HCT116 (cell line): ENCODE measurements at regions not wholly inside any gene's neighbourhood (a gene's known extent, or its start where the extent isn't known, plus 50 kb on each side); places are given as distances from the start of the nearest gene placed in this dataset.

Experiments used
- ATAC-seq: fragments of 200-7000 bp; cut with Tn5 transposase; 2 replicates; pipeline ENCODE4 v1.9.1; 2020; ENCODE audit warnings: mild to moderate bottlenecking, moderate library complexity
- BruUV-seq: library from RNA; stranded (reverse); fragments of 400-500 nt; replicated peaks from 2 replicates; lab custom pipeline; 2021; lab: Mats Ljungman, UMichigan
- CTCF ChIA-PET: fragments of 300-600 bp; sonication (Branson Sonifier 250); formaldehyde crosslinking; loops from one replicate; lab custom pipeline; 2021; ENCODE audit warnings: antibody characterized with exemption; lab: Charles Lee
- POLR2A ChIA-PET: fragments of 300-600, 350-600 bp; sonication (Branson Sonifier 250); formaldehyde crosslinking; loops from one replicate; lab custom pipeline; 2021; ENCODE audit warnings: antibody characterized with exemption; lab: Charles Lee
- RAD21 ChIA-PET, 2 experiments: fragments of 300-600 bp; sonication (Branson Sonifier 250); formaldehyde crosslinking; loops; one replicate each; lab custom pipeline; 2023; ENCODE audit warnings: low total read pairs in 2 of 2; ENCODE audit not compliant: uncharacterized antibody in 2 of 2, unreplicated experiment in 2 of 2, low non-redundant PET in 1 of 2; lab: Charles Lee
- DNase-seq: peaks from one replicate; pipeline ENCODE4 v3.0.0-alpha.2; 2010; ENCODE audit warnings: low read depth, low spot score
- H2AFZ ChIP-seq: fragments of 200-600 bp; shearing (Covaris generic), sonication (generic); 2 replicates; pipeline ENCODE4 v1.6.1; 2017; ENCODE audit warnings: low read depth, mixed run types, mixed read lengths, antibody characterized with exemption, low read length; ENCODE audit not compliant: poor library complexity, severe bottlenecking
- H3K27ac ChIP-seq: 2 replicates; pipeline ENCODE4 v1.5.1; 2012; ENCODE audit warnings: low read depth, low read length
- H3K27me3 ChIP-seq: fragments of 200-600 bp; sonication (generic); 2 replicates; pipeline ENCODE4 v1.6.1; 2016; ENCODE audit warnings: mixed run types, low read length, mixed read lengths; ENCODE audit not compliant: insufficient read depth
- H3K36me3 ChIP-seq, 2 experiments: fragments of 200-500 bp in 1 of 2; fragments of 200-600 bp in 1 of 2; sonication (Bioruptor generic) in 1 of 2; sonication (generic) in 1 of 2; 2 replicates each; pipeline versions ENCODE4 v1.5.1 to v1.6.1; 2014 to 2016; ENCODE audit warnings: low read length in 2 of 2, inconsistent platforms in 1 of 2, mixed read lengths in 1 of 2, mixed run types in 1 of 2; ENCODE audit not compliant: insufficient read depth in 2 of 2, control insufficient read depth in 1 of 2
- H3K4me1 ChIP-seq, 2 experiments: fragments of 200-600 bp in 1 of 2; sonication (generic) in 1 of 2; 2 replicates each; pipeline versions ENCODE4 v1.5.1 to v1.6.1; 2012 to 2017; ENCODE audit warnings: low read length in 2 of 2, inconsistent platforms in 1 of 2, mild to moderate bottlenecking in 1 of 2, mixed read lengths in 1 of 2, mixed run types in 1 of 2, moderate library complexity in 1 of 2; ENCODE audit not compliant: insufficient read depth in 2 of 2, control insufficient read depth in 1 of 2
- H3K4me2 ChIP-seq: fragments of 200-600 bp; sonication (generic); 2 replicates; pipeline ENCODE4 v1.6.1; 2017; ENCODE audit warnings: mixed run types, low read length, mixed read lengths
- H3K4me3 ChIP-seq, 2 experiments: fragments of 200-600 bp in 1 of 2; sonication (generic) in 1 of 2; replicated peaks in 1 of 2; 2 replicates each; pipeline ENCODE4 v1.5.1; 2011 to 2016; ENCODE audit warnings: low read length in 2 of 2, control low read depth in 1 of 2, low read depth in 1 of 2, mild to moderate bottlenecking in 1 of 2, mixed read lengths in 1 of 2, mixed run types in 1 of 2
- H3K79me2 ChIP-seq: fragments of 200-600 bp; sonication (generic); 2 replicates; pipeline ENCODE4 v1.6.1; 2017; ENCODE audit warnings: mild to moderate bottlenecking, mixed run types, low read length, moderate library complexity, mixed read lengths; ENCODE audit not compliant: insufficient read depth
- H3K9ac ChIP-seq: fragments of 200-600 bp; sonication (generic); 2 replicates; pipeline ENCODE4 v1.6.1; 2016; ENCODE audit warnings: low read length, mixed read lengths
- H3K9me2 ChIP-seq: fragments of 200-600 bp; sonication (generic), shearing (Covaris generic); 2 replicates; pipeline ENCODE4 v1.6.1; 2017; ENCODE audit warnings: mixed run types, mild to moderate bottlenecking, moderate library complexity; ENCODE audit not compliant: insufficient read depth
- H3K9me3 ChIP-seq, 2 experiments: fragments of 200-500 bp in 1 of 2; fragments of 200-600 bp in 1 of 2; sonication (Bioruptor generic) in 1 of 2; sonication (generic) in 1 of 2; 2 replicates each; pipeline ENCODE4 v1.6.1; 2014 to 2017; ENCODE audit warnings: low read length in 2 of 2, mixed read lengths in 2 of 2, inconsistent platforms in 1 of 2, low read depth in 1 of 2, mild to moderate bottlenecking in 1 of 2, mixed run types in 1 of 2, moderate library complexity in 1 of 2; ENCODE audit not compliant: control insufficient read depth in 1 of 2, insufficient read depth in 1 of 2
- H4K20me1 ChIP-seq: fragments of 200-600 bp; sonication (generic), shearing (Covaris generic); 2 replicates; pipeline ENCODE4 v1.6.1; 2017; ENCODE audit warnings: mixed run types, mild to moderate bottlenecking, moderate library complexity; ENCODE audit not compliant: insufficient read depth
- CBX3 ChIP-seq: IDR thresholded peaks from 2 replicates; pipeline ENCODE4 v1.6.1; 2012; ENCODE audit warnings: low read depth
- EGR1 ChIP-seq: IDR thresholded peaks from 2 replicates; pipeline ENCODE4 v1.6.1; 2012; ENCODE audit warnings: low read depth
- ELF1 ChIP-seq: IDR thresholded peaks from 2 replicates; pipeline ENCODE4 v1.6.1; 2012; ENCODE audit warnings: low read depth, borderline replicate concordance
- EZH2 ChIP-seq: fragments of 200-600 bp; sonication (generic); IDR thresholded peaks from 2 replicates; pipeline ENCODE4 v1.6.1; 2017; ENCODE audit warnings: antibody characterized with exemption, mixed run types
- EZH2phosphoT487 ChIP-seq: fragments of 200-600 bp; IDR thresholded peaks from 2 replicates; pipeline ENCODE4 v1.6.1; 2018; ENCODE audit warnings: antibody characterized with exemption, borderline replicate concordance
- FOSL1 ChIP-seq: IDR thresholded peaks from 2 replicates; pipeline ENCODE4 v1.6.1; 2012; ENCODE audit warnings: low read depth
- JUND ChIP-seq: IDR thresholded peaks from 2 replicates; pipeline ENCODE4 v1.6.1; 2012
- POLR2A ChIP-seq: IDR thresholded peaks from 2 replicates; pipeline ENCODE4 v1.7.0; 2011; ENCODE audit warnings: borderline replicate concordance; ENCODE audit not compliant: insufficient read depth, insufficient read length; ENCODE audit errors: extremely low read depth
- POLR2AphosphoS5 ChIP-seq: IDR thresholded peaks from 2 replicates; pipeline ENCODE4 v1.6.1; 2011; ENCODE audit warnings: mild to moderate bottlenecking, low read depth, low read length, moderate library complexity
- RAD21 ChIP-seq: IDR thresholded peaks from 2 replicates; pipeline ENCODE4 v1.6.1; 2012; ENCODE audit warnings: low read depth, mild to moderate bottlenecking
- SIN3A ChIP-seq: IDR thresholded peaks from 2 replicates; pipeline ENCODE4 v1.6.1; 2012; ENCODE audit warnings: low read depth
- SP1 ChIP-seq: IDR thresholded peaks from 2 replicates; pipeline ENCODE4 v1.6.1; 2012; ENCODE audit warnings: low read depth
- SRF ChIP-seq: IDR thresholded peaks from 2 replicates; pipeline ENCODE4 v1.6.1; 2012; ENCODE audit warnings: low read depth
- TCF7L2 ChIP-seq: IDR thresholded peaks from 2 replicates; pipeline ENCODE4 v1.7.0; 2011; ENCODE audit warnings: borderline replicate concordance, inconsistent platforms; ENCODE audit not compliant: insufficient read depth, insufficient read length; ENCODE audit errors: extremely low read depth
- YY1 ChIP-seq: IDR thresholded peaks from 2 replicates; pipeline ENCODE4 v1.6.1; 2011; ENCODE audit warnings: low read length, low read depth, moderate library complexity, mild to moderate bottlenecking; ENCODE audit not compliant: insufficient replicate concordance; ENCODE audit errors: extremely low read depth
- ZFX ChIP-seq: fragments of 450-650 bp; IDR thresholded peaks from 2 replicates; pipeline ENCODE4 v1.6.1; 2017
- ZNF274 ChIP-seq: fragments of 200-500 bp; sonication (Bioruptor generic); IDR thresholded peaks from 2 replicates; pipeline ENCODE4 v1.6.1; 2014; ENCODE audit warnings: mild to moderate bottlenecking, low read depth, low read length, inconsistent platforms
- intact Hi-C: fragments of 100-400 bp; cut with micrococcal nuclease; formaldehyde crosslinking; loops from 2 replicates; pipeline ENCODE4 v1.10.0; 2022
- TF ChIP-seq, protein P1 (sequence below): IDR thresholded peaks from 2 replicates; pipeline ENCODE4 v1.6.1; 2011; ENCODE audit warnings: mild to moderate bottlenecking, low read length, moderate library complexity; ENCODE audit not compliant: insufficient replicate concordance; ENCODE audit errors: extremely low read depth
- TF ChIP-seq, protein P2 (sequence below): IDR thresholded peaks from 2 replicates; pipeline ENCODE4 v1.6.1; 2012; ENCODE audit warnings: low read depth
- TF ChIP-seq, protein P3 (sequence below): IDR thresholded peaks from 2 replicates; pipeline ENCODE4 v1.6.1; 2012
- TF ChIP-seq, protein P4 (sequence below): IDR thresholded peaks from 2 replicates; pipeline ENCODE4 v1.6.1; 2012

DNA sequence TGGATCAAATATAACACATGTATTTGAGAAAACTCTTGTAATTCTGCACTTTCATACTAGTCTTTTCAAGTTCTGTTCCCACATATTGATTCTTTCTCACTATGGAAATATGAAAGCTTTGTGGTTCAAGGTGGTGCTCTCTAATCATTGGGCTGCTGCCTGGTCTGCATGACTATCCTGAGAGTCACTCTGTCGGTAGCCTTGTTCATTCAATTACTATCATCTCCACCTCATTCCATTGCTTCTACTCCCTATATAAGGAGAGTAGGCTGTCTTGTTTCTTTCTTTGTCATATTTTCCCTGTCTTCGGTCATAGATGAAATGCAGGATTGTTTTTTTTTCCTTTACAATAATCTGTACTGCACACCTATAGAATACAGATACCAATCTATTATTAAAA, 341.4 kb upstream of the ACTBL2 start (continued):
- TF ChIP-seq, protein P1, sequence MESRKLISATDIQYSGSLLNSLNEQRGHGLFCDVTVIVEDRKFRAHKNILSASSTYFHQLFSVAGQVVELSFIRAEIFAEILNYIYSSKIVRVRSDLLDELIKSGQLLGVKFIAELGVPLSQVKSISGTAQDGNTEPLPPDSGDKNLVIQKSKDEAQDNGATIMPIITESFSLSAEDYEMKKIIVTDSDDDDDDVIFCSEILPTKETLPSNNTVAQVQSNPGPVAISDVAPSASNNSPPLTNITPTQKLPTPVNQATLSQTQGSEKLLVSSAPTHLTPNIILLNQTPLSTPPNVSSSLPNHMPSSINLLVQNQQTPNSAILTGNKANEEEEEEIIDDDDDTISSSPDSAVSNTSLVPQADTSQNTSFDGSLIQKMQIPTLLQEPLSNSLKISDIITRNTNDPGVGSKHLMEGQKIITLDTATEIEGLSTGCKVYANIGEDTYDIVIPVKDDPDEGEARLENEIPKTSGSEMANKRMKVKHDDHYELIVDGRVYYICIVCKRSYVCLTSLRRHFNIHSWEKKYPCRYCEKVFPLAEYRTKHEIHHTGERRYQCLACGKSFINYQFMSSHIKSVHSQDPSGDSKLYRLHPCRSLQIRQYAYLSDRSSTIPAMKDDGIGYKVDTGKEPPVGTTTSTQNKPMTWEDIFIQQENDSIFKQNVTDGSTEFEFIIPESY, result no peak

DNA sequence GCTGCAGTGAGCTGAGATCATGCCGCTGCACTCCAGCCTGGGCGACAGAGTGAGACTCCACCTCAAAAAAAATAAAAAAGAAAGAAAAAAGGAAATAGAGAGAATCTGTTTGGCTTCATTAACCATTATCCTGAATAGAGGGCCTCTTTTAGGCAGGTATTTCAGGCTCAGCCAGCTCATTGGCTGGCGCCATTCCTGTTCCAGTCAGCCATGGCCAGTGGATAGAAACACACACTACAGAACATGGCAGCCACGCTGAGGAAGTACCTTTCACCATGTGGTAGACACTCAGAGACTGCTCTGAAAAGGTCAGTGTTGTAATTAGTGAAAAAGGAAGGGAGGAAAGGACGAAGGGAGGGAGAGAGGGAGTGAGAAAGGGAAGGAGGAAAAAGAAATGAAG, 340.0 kb upstream of the ACTBL2 start:
- Histone ChIP-seq H3K36me3 (0 out of 4 replicates have a peak, but pooled peaks cover 0 to 6% of the 10 kb centered on the region in 2 experiments), H4K20me1 (no peaks in the 10 kb centered on the region), H3K9me3 (no peaks in the 10 kb centered on the region), H3K4me2 (no peak overlapping the region), H2AFZ (peak overlapping the region; percentile 34), H3K27me3 (no peaks in the 10 kb centered on the region), H3K4me1 (peaks cover 28 to 34% of the 10 kb centered on the region in 2 experiments), H3K9me2 (no peaks in the 10 kb centered on the region), H3K27ac (no peak overlapping the region; the same call in 1 of the 2 replicates), H3K4me3 (no peak overlapping the region), H3K9ac (no peak overlapping the region), H3K79me2 (no peaks in the 10 kb centered on the region)
- ATAC-seq (no peak), DNase-seq (no peak)
- ChIA-PET CTCF (no interaction called here), RAD21 (no interaction called here), POLR2A (interaction anchor here (1.2 kb wide), 1 partner anchor 29 kb away, joined by 3 read pairs; no protein-coding TSS in a partner anchor)
- intact Hi-C loops, result no loop called here
- no TSS peak for BruUV-seq
- TF ChIP-seq JUND (no peak), EGR1 (no peak), SP1 (no peak), ZFX (no peak), SRF (no peak), POLR2AphosphoS5 (no peak), FOSL1 (no peak), TCF7L2 (no peak), EZH2phosphoT487 (no peak), CBX3 (no peak), EZH2 (no peak), POLR2A (no peak), ZNF274 (no peak), SIN3A (no peak), YY1 (no peak), ELF1 (no peak), RAD21 (no peak)
- TF ChIP-seq, protein P2, sequence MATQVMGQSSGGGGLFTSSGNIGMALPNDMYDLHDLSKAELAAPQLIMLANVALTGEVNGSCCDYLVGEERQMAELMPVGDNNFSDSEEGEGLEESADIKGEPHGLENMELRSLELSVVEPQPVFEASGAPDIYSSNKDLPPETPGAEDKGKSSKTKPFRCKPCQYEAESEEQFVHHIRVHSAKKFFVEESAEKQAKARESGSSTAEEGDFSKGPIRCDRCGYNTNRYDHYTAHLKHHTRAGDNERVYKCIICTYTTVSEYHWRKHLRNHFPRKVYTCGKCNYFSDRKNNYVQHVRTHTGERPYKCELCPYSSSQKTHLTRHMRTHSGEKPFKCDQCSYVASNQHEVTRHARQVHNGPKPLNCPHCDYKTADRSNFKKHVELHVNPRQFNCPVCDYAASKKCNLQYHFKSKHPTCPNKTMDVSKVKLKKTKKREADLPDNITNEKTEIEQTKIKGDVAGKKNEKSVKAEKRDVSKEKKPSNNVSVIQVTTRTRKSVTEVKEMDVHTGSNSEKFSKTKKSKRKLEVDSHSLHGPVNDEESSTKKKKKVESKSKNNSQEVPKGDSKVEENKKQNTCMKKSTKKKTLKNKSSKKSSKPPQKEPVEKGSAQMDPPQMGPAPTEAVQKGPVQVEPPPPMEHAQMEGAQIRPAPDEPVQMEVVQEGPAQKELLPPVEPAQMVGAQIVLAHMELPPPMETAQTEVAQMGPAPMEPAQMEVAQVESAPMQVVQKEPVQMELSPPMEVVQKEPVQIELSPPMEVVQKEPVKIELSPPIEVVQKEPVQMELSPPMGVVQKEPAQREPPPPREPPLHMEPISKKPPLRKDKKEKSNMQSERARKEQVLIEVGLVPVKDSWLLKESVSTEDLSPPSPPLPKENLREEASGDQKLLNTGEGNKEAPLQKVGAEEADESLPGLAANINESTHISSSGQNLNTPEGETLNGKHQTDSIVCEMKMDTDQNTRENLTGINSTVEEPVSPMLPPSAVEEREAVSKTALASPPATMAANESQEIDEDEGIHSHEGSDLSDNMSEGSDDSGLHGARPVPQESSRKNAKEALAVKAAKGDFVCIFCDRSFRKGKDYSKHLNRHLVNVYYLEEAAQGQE, result no peak
- TF ChIP-seq, protein P3, sequence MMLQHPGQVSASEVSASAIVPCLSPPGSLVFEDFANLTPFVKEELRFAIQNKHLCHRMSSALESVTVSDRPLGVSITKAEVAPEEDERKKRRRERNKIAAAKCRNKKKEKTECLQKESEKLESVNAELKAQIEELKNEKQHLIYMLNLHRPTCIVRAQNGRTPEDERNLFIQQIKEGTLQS, result no peak
- TF ChIP-seq, protein P4, sequence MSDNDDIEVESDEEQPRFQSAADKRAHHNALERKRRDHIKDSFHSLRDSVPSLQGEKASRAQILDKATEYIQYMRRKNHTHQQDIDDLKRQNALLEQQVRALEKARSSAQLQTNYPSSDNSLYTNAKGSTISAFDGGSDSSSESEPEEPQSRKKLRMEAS, result no peak
